GM12891 (cell line): ENCODE measurements at regions not wholly inside any gene's neighbourhood (a gene's known extent, or its start where the extent isn't known, plus 50 kb on each side); places are given as distances from the start of the nearest gene placed in this dataset.

Experiments
- POLR2A ChIP-seq: IDR thresholded peaks from 2 replicates; pipeline ENCODE4 v1.6.1; 2011; ENCODE audit warnings: low read depth, low read length, control low read depth
- POLR2AphosphoS5 ChIP-seq: IDR thresholded peaks from 2 replicates; pipeline ENCODE4 v1.6.1; 2011; ENCODE audit warnings: low read depth, low read length, control low read depth
- POU2F2 ChIP-seq: IDR thresholded peaks from 2 replicates; pipeline ENCODE4 v1.6.1; 2011; ENCODE audit warnings: low read depth, mild to moderate bottlenecking, control low read depth, low read length, moderate library complexity
- TAF1 ChIP-seq: IDR thresholded peaks from 2 replicates; pipeline ENCODE4 v1.6.1; 2011; ENCODE audit warnings: low read depth, low read length, control low read depth

DNA sequence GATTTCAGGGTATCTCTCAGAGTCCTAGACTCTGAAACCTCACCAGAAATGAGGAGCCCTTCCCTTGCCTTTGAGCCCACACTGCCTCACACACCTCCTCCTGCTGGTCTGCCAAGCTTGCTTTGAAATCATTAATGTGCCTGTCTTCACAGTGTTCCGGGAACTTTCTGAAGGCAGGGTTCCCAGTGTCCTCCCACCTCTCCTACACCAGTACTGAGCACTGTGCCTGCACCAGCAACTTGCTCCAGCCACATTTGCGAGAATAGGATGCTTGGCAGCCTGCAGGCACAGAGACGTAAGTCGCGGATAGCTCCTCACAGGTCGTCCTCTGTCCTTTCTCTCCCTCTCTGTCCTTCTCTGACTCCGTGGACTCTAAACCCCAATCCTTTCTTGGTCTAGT is 408.4 kb upstream of the EEF2KMT start:
- TF ChIP-seq TAF1: no peak
- TF ChIP-seq POLR2AphosphoS5: no peak
- TF ChIP-seq POLR2A: no peak
- no peak for TF ChIP-seq POU2F2
